ENCODE measurements at regions not wholly inside any gene's neighbourhood (a gene's known extent, or its start where the extent isn't known, plus 50 kb on each side); places are given as distances from the start of the nearest gene placed in this dataset.

DNA sequence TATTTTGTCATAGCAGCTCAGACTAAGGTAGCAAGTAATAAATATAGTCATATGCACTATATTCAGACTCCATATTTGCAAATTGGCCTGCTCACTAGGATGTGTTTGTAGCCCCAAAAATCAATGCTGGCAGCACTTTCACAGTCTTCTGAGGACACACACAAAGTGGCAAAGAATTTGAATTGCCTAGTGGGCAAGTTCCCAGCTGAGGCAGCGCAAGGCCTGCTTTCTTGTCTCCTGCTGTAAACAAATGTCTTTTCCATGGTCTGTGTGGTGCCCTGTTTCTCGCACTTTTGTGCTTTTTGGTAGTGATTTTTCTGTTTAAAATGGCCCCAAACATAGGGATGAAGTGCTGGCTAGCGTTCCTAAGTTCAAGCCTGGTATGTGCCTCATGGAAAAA, 416.0 kb downstream of the OCA2 start:
- no peaks in the 10 kb centered on the region for H3K79me1 ChIP-seq (ENCODE audit: insufficient read depth, low read depth, low read length, poor library complexity, severe bottlenecking)
- no peak overlapping the region for H2BK20ac ChIP-seq (ENCODE audit: low read depth, low read length, poor library complexity, severe bottlenecking)
- H3K36me3 Mint-ChIP-seq (ENCODE audit: insufficient read depth in 1 of 3, low read depth in 3 of 3), result no peaks in the 10 kb centered on the region; a peak in 1 of 7 replicates
- H3K14ac ChIP-seq (ENCODE audit: insufficient read depth, low read length), result no peak overlapping the region
- no peak for DNase-seq
- H3K23me2 ChIP-seq (ENCODE audit: insufficient read length, low read depth, low read length, poor library complexity, severe bottlenecking), result no peaks in the 10 kb centered on the region
- H2BK120ac ChIP-seq (ENCODE audit: low read depth, low read length, poor library complexity, severe bottlenecking), result no peak overlapping the region
- no peak overlapping the region for H3K27ac Mint-ChIP-seq
- no peak overlapping the region for H4K5ac ChIP-seq (ENCODE audit: insufficient read length, low read depth, low read length)
- no CpG with 5 or more reads among the region's 3 CpGs for WGBS (ENCODE audit: extremely low coverage, insufficient read length, low lambda C conversion rate)
- H3K9me3 ChIP-seq (ENCODE audit: control insufficient read depth, low read depth, low read length), result no peaks in the 10 kb centered on the region
- H3K23ac ChIP-seq (ENCODE audit: insufficient read length, low read depth, low read length), result no peak overlapping the region
- no peak overlapping the region for H2BK5ac ChIP-seq (ENCODE audit: insufficient read length, low read length)
- no peak overlapping the region for H3K4me3 Mint-ChIP-seq
- H3K27me3 ChIP-seq (ENCODE audit: insufficient read depth, low read length), result no peaks in the 10 kb centered on the region
- no peak overlapping the region for H4K91ac ChIP-seq (ENCODE audit: insufficient read length, low read depth, low read length)
- no peak overlapping the region for H3K9ac ChIP-seq (ENCODE audit: extremely low read depth, insufficient read length, low read length)
- H4K8ac ChIP-seq (replicated peaks; ENCODE audit: insufficient read length, low read depth, low read length), result no peak overlapping the region
- no peak overlapping the region for H2BK15ac ChIP-seq (ENCODE audit: low read depth, low read length)
- no peaks in the 10 kb centered on the region; a peak in 1 of 5 replicates for H3K9me3 Mint-ChIP-seq
- H3K79me2 ChIP-seq (ENCODE audit: insufficient read depth, low read length), result no peaks in the 10 kb centered on the region
- H4K20me1 ChIP-seq (ENCODE audit: control insufficient read depth, insufficient read depth, insufficient read length), result no peaks in the 10 kb centered on the region
- H2BK12ac ChIP-seq (ENCODE audit: insufficient read length, low read depth, low read length), result no peak overlapping the region
- no peak overlapping the region for H3K56ac ChIP-seq (ENCODE audit: insufficient read length, low read depth, low read length)
- H3T11ph ChIP-seq (ENCODE audit: low read length), result no peak overlapping the region
- peaks cover 27 to 49% of the 10 kb centered on the region in 2 experiments for H3K4me1 Mint-ChIP-seq
- TF ChIP-seq, protein P1, sequence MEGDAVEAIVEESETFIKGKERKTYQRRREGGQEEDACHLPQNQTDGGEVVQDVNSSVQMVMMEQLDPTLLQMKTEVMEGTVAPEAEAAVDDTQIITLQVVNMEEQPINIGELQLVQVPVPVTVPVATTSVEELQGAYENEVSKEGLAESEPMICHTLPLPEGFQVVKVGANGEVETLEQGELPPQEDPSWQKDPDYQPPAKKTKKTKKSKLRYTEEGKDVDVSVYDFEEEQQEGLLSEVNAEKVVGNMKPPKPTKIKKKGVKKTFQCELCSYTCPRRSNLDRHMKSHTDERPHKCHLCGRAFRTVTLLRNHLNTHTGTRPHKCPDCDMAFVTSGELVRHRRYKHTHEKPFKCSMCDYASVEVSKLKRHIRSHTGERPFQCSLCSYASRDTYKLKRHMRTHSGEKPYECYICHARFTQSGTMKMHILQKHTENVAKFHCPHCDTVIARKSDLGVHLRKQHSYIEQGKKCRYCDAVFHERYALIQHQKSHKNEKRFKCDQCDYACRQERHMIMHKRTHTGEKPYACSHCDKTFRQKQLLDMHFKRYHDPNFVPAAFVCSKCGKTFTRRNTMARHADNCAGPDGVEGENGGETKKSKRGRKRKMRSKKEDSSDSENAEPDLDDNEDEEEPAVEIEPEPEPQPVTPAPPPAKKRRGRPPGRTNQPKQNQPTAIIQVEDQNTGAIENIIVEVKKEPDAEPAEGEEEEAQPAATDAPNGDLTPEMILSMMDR (conservative IDR thresholded peaks at IDR 0.05), result no peak
- no peak overlapping the region for H3K18ac ChIP-seq (ENCODE audit: insufficient read length, low read depth, low read length)
- no peak overlapping the region for H3K4ac ChIP-seq (ENCODE audit: low read depth, low read length)
- peaks cover 21% of the 10 kb centered on the region for H3K27me3 Mint-ChIP-seq (ENCODE audit: low read depth)
- H3K4me1 ChIP-seq (ENCODE audit: insufficient read depth, low read length), result peaks cover 3% of the 10 kb centered on the region; the same call in 1 of the 2 replicates
- no peak overlapping the region for H2AK5ac ChIP-seq (ENCODE audit: insufficient read length, low read length)
- H2AFZ ChIP-seq (ENCODE audit: low read length), result no peak overlapping the region
- no peak overlapping the region for H3K27ac ChIP-seq (ENCODE audit: insufficient read length, low read depth, low read length)
- no peak overlapping the region for H3K4me2 ChIP-seq (ENCODE audit: insufficient read depth, insufficient read length, low read length)
